ENCODE measurements at regions not wholly inside any gene's neighbourhood (a gene's known extent, or its start where the extent isn't known, plus 50 kb on each side); places are given as distances from the start of the nearest gene placed in this dataset.

DNA sequence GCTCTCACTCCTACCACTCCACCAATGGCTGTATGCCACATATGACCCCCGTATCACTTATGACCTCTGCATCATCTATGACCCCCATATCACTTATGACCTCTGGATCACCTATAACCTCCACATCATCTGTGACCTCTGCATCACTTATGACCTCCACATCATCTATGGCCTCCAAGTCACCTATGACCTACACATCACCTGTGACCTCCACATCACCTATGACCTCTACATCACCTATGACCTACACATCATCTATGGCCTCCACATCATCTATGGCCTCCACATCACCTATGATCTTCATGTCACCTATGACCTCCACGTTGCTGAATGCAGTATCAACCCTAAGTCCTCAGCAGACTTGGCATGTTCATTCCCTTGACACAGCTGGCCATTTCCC is 271.2 kb downstream of the MATN1 start:
- Histone ChIP-seq H3K4me3 (no peak overlapping the region), H3K27me3 (peaks cover 13% of the 10 kb centered on the region), H3K9me3 (no peaks in the 10 kb centered on the region), H3K4me1 (no peaks in the 10 kb centered on the region), H3K36me3 (no peaks in the 10 kb centered on the region), H3K27ac (no peak overlapping the region)
- 66 to 90% methylated on average over 2 of the region's 2 CpGs for WGBS, 2 donors (ENCODE audit: low coverage in 1 of 2)
- no peak for ATAC-seq
- TF ChIP-seq, protein P1, sequence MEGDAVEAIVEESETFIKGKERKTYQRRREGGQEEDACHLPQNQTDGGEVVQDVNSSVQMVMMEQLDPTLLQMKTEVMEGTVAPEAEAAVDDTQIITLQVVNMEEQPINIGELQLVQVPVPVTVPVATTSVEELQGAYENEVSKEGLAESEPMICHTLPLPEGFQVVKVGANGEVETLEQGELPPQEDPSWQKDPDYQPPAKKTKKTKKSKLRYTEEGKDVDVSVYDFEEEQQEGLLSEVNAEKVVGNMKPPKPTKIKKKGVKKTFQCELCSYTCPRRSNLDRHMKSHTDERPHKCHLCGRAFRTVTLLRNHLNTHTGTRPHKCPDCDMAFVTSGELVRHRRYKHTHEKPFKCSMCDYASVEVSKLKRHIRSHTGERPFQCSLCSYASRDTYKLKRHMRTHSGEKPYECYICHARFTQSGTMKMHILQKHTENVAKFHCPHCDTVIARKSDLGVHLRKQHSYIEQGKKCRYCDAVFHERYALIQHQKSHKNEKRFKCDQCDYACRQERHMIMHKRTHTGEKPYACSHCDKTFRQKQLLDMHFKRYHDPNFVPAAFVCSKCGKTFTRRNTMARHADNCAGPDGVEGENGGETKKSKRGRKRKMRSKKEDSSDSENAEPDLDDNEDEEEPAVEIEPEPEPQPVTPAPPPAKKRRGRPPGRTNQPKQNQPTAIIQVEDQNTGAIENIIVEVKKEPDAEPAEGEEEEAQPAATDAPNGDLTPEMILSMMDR (IDR thresholded peaks at IDR 0.05): no peak
- TF ChIP-seq POLR2A (IDR thresholded peaks at IDR 0.05) (no peak), EP300 (IDR thresholded peaks at IDR 0.05) (no peak), POLR2AphosphoS5 (IDR thresholded peaks at IDR 0.05) (no peak)

DNA sequence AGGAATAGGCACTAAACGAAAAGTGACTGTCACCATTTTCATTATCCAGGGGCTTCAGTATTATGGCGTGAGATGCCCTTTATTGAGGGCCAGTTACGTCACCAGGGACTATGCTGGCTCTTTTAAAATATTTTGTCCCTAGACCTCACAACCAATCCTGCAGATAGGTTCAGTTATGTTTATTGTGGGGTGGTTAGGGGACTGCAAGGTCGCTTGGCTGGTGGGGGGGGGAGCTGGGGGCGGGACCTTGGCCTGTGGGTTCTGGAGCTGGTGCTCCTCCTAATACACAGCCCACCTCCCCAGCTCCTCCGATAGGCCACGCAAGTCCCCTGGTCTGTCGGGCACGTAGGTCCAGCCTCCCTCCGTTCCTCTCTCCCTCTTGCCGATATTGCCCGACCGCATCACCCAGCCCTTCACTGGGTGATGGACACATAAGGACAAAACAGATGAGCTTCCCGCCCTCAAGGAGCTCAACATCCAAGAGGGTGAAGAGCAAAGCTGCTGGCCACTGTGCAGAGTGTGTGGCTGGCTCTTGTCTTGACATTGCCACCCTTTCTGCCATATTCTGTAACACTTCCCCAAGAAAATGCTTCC is 271.8 kb downstream of the MATN1 start:
- 84 to 100% methylated on average over 1 to 5 of the region's 14 CpGs for WGBS, 2 donors (ENCODE audit: low coverage in 1 of 2)
- Histone ChIP-seq H3K4me1 (no peaks in the 10 kb centered on the region), H3K4me3 (no peak overlapping the region), H3K27ac (no peak overlapping the region), H3K36me3 (no peaks in the 10 kb centered on the region), H3K27me3 (peaks cover 19% of the 10 kb centered on the region), H3K9me3 (no peaks in the 10 kb centered on the region)
- ATAC-seq: no peak
- TF ChIP-seq, protein P1 (IDR thresholded peaks at IDR 0.05): no peak
- TF ChIP-seq EP300 (IDR thresholded peaks at IDR 0.05) (no peak), POLR2AphosphoS5 (IDR thresholded peaks at IDR 0.05) (no peak), POLR2A (IDR thresholded peaks at IDR 0.05) (no peak)

DNA sequence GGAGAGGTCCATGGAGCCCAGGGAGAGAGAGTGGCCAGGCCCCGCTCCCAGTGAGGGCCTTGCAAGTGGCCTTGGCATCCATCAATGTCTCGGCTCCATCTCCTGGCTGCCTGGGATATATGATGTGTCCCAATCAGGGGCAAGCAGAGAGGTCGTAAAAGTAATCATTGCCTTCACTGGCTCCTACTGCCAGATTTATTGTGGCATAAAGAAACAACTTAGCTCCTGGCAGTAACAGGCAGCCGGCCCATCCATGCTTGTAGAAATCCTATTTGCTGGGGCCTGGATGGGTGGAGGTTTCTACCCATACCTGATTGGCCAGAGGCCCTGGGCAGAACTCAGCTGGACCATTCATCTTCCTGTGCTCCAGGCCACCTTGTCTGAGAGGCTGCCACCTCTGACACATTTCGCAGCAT is 272.6 kb downstream of the MATN1 start:
- H3K27ac ChIP-seq: no peak overlapping the region
- H3K4me3 ChIP-seq: no peak overlapping the region
- no peaks in the 10 kb centered on the region for H3K36me3 ChIP-seq
- no peaks in the 10 kb centered on the region for H3K9me3 ChIP-seq
- no peaks in the 10 kb centered on the region for H3K4me1 ChIP-seq
- H3K27me3 ChIP-seq: peaks cover 26% of the 10 kb centered on the region
- WGBS, 2 donors (ENCODE audit: low coverage in 1 of 2): 60% methylated on average over 1 of the region's 5 CpGs; no CpG with 5 or more reads in 1 of the 2 donors
- TF ChIP-seq POLR2A (IDR thresholded peaks at IDR 0.05) (no peak), EP300 (IDR thresholded peaks at IDR 0.05) (no peak), POLR2AphosphoS5 (IDR thresholded peaks at IDR 0.05) (no peak)
- TF ChIP-seq, protein P1 (IDR thresholded peaks at IDR 0.05): no peak
- no peak for ATAC-seq

DNA sequence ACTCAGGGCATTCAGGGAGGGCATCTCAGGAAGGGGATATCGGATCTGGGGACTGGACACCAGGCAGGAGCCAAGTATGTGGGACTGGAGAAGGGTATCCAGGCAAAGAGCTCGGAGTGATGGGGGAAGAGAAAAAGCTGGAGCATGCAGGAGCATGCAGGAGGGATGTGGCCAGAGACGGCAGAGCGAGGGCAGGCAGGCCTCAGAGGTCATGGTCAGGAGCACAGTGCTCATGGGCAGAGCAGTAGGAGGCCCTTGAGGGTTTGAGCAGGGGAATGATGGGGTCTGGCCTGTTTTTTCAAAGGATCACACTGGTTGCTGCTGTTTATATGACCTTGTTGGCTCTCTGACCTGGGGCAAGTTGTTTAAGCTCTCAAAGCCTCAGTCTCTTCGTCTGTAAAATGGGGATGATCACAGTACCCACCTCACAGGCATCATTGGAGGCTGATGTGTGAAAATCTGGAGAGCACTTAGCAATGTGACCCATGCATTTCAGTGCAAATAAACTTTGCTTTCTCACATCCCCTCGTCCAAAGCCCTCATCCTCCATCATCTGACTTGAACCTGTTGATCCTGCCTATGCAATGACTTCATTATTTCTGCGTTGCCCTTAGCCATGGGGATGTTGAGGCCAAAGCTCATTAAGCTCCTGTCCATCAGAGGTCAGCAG is 273.1 kb downstream of the MATN1 start:
- TF ChIP-seq, protein P1 (IDR thresholded peaks at IDR 0.05): no peak
- TF ChIP-seq EP300 (IDR thresholded peaks at IDR 0.05): no peak
- no peak for TF ChIP-seq POLR2AphosphoS5 (IDR thresholded peaks at IDR 0.05)
- H3K27me3 ChIP-seq: peaks cover 31% of the 10 kb centered on the region
- no peaks in the 10 kb centered on the region for H3K36me3 ChIP-seq
- no peaks in the 10 kb centered on the region for H3K9me3 ChIP-seq
- no peak for ATAC-seq
- no peak overlapping the region for H3K27ac ChIP-seq
- H3K4me1 ChIP-seq: no peaks in the 10 kb centered on the region
- WGBS, 2 donors (ENCODE audit: low coverage in 1 of 2): 64 to 100% methylated on average over 1 to 7 of the region's 7 CpGs
- H3K4me3 ChIP-seq: no peak overlapping the region
